Hippocampal formation (tissue), 2 donors: ENCODE measurements at regions not wholly inside any gene's neighbourhood (a gene's known extent, or its start where the extent isn't known, plus 50 kb on each side); places are given as distances from the start of the nearest gene placed in this dataset.

Source experiments
- DNase-seq, 2 donors: peaks; one replicate each; lab custom pipeline; 2025; lab: John Stamatoyannopoulos, UW

GRCh38 chr20:6231556-6231955, 108.7 kb upstream of the FERMT1 start:
- no peak for DNase-seq

DNA sequence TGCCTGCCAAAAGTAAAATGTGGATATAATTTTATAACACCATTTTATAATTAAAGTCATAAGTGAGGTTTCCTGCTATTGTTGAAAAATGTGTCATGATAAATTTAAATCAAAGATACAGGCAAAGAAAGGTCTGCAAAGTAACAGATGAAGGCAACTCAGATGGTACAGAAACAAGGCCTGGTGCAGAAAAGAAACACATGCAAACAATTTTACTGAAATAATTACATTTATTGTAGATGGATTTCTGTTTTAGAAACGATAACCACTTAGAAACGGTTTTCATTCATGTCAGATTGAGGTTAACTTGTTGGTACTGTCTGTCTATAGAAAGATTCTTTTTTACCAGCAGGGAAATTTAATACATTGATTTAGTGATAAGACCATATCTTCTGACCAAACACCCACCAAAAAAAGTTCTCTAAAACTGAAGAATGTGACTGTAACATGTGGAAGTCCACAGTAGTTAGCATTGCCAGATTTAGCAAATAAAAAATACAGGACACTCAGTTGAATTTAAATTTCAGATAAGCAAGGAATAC, 105.5 kb upstream of the FERMT1 start:
- DNase-seq: no peak

DNA sequence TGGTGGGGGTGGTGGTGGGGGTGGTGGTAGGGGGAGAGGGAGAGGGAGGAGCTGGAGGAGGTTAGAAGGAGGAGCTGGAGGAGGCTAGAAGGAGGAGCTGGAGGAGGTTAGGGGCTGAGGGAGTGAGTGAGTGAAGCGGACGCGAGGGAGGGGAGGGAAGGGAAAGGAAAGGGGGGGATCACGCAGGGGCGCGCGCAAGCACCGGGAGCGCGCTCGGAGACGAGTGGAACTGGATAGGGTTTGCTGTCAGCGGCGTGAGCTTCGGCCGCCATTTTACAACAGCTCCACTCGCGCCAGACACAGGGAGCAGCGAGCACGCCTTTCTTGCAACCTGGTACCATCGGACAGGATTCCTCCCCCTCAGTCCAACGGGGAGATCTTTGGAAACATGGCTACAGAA, 90.5 kb upstream of the FERMT1 start:
- no peak for DNase-seq

GRCh38 chr20:6212903-6213302, 90.1 kb upstream of the FERMT1 start:
- DNase-seq: no peak

- no peak for DNase-seq
Observed at GRCh38 chr20:6209093-6209492, 86.3 kb upstream of the FERMT1 start.

DNA sequence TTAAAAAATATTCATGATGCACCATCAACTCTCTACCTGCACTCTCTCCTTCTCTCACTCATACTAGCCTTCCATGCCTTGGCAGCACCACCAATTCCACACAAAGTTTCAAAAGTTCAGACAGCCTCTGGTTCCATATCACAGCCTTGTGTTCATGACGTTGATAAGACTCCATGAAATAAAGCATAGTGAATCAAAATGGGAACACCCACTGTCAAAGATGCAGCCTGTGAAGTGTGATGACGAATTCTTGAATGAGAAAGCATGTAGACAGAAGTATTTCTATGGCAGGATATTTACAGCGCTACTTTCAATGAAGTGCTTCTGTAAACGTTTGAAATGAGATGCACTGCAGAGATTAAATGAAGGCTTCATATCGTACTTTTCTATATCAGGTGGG, 77.3 kb upstream of the FERMT1 start:
- DNase-seq: no peak

DNA sequence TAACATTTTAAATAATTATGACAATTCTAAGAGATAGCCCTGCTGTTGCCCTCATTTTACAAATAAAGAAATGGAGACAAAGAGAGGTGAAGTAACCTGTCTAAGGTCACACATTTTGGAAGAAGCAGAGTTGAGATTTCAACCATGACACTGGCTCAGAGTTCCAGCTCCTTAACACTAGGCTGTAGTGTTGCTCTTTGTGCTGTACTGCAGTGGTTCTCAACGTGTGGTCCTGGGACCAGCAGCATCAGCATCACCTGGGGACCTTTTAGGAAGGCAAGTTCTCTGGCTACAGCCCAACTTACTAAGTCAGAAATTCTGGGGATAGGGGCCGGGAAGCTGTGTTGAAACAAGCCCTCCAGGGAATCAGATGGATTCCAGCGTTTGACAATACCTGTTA, 62.4 kb upstream of the FERMT1 start:
- DNase-seq: no peak

DNA sequence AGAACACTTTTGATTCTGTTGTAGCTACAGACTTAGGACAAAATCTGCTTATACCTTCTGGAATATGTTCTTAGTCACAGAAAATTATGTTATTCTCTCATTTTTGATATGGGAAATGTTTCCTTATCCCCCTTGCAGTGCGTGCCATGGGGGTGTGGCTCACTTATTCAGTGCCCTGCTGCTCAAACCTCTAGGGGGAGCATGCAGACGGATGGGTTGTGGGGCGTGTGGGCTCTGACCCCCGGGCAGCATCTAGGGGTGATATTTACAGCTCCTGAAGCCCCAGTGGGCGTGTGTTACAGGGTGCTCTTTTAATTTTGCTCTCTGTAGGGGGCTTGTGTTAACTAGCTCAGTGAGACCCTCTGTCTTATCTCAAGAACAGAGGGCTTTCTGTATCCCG, 61.3 kb upstream of the FERMT1 start:
- DNase-seq: no peak

- DNase-seq: no peak
Observed at GRCh38 chr20:6180531-6180930, 57.7 kb upstream of the FERMT1 start.

DNA sequence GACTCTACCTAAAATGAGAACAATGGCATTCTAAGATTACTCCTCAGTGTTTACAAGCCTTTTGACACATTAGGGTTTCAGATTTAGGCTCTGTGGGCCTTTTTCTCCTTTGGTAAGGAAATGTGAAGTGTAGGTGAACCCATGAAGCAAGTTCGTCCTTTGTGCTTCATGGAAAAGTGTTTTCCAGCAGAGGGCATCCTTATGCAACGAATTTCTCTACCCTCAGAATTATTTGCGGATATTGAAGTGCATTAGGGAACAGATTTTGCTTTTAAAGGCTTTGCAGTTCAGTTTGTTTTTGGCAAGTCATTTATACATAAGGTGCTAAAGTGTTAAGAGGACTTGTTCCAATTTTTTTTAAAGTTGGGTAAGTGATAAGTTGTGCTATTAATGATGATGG, 55.7 kb upstream of the FERMT1 start:
- peak in 1 of 2 donors; percentile 35 for DNase-seq

DNA sequence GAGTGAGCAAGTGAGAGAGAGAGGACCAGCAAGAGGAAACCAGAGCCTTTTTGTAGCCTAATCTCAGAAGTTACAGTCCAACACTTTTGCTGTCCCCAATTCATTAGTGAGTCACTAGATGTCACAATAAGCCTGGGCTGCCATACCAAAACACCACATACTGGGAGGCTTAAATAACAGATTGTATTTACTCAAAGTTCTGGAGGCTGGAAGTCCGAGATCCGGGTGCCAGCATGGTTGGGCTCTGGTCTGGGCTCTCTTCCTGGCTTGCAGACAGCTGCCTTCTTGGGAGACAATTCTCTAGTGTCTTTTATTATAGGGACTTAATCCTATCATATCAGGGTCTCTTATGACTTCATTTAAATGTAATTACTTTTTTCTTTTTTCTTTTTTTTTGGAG, 50.7 kb upstream of the FERMT1 start:
- DNase-seq: no peak
